ENCODE measurements at regions not wholly inside any gene's neighbourhood (a gene's known extent, or its start where the extent isn't known, plus 50 kb on each side); places are given as distances from the start of the nearest gene placed in this dataset.

DNA sequence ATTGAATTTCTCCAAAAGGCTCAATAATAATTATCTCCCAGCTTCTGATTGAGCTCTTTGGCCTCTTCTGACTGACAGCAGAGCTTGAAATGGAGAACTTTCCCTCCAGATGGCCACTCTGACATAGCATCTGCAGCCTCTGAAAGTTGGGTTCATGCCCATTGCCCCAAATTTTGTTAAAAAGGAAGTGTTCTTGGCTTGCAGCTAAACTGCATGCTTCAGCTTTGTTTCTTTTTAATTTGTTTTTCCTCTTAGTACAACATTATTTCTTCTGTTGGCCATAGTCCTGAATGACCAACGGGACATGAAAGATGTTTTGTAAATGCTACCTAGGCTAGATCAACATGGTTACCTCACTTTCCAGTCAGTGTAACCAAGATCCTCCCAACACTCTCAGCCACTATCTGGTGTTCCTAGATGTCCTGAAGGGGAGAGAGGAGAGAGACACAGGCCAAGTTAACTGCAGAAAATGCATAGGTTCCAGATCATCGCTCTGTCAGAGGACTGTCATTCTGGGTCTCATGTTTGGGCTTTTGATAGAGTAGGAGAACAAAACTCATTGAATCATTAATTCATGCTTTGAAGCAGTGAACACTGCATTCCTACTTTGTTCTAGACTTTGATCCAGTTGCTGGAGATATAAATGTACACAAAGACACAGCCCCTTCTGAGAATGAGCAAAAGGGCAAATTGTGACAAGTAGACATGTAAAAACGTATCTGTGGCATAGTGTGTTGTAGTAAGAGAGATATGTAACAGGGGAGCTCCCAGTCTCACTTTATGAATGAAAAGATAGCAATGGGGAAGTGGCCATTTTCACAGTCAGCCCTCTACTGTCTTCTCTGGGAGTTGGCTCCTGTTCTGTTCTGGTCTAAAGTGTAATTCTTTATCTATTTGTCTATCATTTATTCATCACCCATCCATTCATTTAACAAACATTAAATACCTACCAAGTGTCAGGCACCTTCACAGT, 156.2 kb downstream of the ZNF621 start:
- Histone ChIP-seq H3K9me3 (ENCODE audit: low read length) (no peaks in the 10 kb centered on the region), H3K9me2 (ENCODE audit: insufficient read depth, low read length) (no peaks in the 10 kb centered on the region), H3K4me3 (ENCODE audit: low read depth, low read length, poor library complexity, severe bottlenecking) (no peak overlapping the region), H3K4me1 (ENCODE audit: insufficient read depth, low read length, poor library complexity, severe bottlenecking) (no peaks in the 10 kb centered on the region), H3K4me2 (ENCODE audit: low read length) (no peak overlapping the region), H2AFZ (ENCODE audit: low read length) (no peak overlapping the region), H3K36me3 (ENCODE audit: insufficient read depth, low read length) (no peaks in the 10 kb centered on the region), H3K79me2 (ENCODE audit: insufficient read depth, low read depth, low read length) (no peaks in the 10 kb centered on the region), H3K27ac (ENCODE audit: low read depth, low read length, poor library complexity, severe bottlenecking) (no peak overlapping the region), H4K20me1 (ENCODE audit: insufficient read depth, low read length) (no peaks in the 10 kb centered on the region)
- intact Hi-C loops (cut with micrococcal nuclease; ENCODE audit: unreplicated experiment): no loop called here
- ChIA-PET CTCF (ENCODE audit: unreplicated experiment) (no interaction called here), POLR2A (interaction anchor here (1.5 kb wide), 1 partner anchor 9 kb away, joined by 5 read pairs; no protein-coding TSS in a partner anchor)
- BruUV-seq (replicated peaks): no TSS peak
- no peak for DNase-seq (ENCODE audit: low spot score)
- TF ChIP-seq, protein P1, sequence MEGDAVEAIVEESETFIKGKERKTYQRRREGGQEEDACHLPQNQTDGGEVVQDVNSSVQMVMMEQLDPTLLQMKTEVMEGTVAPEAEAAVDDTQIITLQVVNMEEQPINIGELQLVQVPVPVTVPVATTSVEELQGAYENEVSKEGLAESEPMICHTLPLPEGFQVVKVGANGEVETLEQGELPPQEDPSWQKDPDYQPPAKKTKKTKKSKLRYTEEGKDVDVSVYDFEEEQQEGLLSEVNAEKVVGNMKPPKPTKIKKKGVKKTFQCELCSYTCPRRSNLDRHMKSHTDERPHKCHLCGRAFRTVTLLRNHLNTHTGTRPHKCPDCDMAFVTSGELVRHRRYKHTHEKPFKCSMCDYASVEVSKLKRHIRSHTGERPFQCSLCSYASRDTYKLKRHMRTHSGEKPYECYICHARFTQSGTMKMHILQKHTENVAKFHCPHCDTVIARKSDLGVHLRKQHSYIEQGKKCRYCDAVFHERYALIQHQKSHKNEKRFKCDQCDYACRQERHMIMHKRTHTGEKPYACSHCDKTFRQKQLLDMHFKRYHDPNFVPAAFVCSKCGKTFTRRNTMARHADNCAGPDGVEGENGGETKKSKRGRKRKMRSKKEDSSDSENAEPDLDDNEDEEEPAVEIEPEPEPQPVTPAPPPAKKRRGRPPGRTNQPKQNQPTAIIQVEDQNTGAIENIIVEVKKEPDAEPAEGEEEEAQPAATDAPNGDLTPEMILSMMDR (conservative IDR thresholded peaks at IDR 0.05; ENCODE audit: low read length): 0 out of 2 replicates have a peak, but pooled peaks have one; percentile 20
- no peak for TF ChIP-seq EZH2phosphoT487 (IDR thresholded peaks at IDR 0.05; ENCODE audit: borderline replicate concordance, low read depth, low read length)

DNA sequence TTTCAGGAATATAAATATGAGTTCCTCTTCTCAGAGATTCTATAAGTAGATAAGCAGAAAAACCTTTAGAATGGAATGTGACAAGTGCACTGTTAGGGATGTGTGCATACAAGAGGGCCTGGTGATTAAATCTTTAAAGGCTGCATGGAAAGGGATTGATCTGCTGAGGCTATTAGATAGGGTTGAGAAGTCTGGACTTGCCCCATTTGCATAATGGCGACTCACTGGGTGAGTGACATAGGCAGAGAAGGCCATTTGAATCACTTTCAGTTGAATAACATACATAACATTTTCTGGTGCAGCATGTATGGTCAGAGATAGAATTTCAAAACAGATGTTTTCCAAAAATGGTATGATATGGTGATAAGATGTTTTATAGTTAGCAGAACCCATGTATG, 156.9 kb downstream of the ZNF621 start:
- H2AFZ ChIP-seq (ENCODE audit: low read length): no peak overlapping the region
- no peak for DNase-seq (ENCODE audit: low spot score)
- no peak overlapping the region for H3K4me2 ChIP-seq (ENCODE audit: low read length)
- H3K9me2 ChIP-seq (ENCODE audit: insufficient read depth, low read length): no peaks in the 10 kb centered on the region
- ChIA-PET POLR2A (interaction anchor here (1.5 kb wide), 1 partner anchor 9 kb away, joined by 5 read pairs; no protein-coding TSS in a partner anchor), CTCF (ENCODE audit: unreplicated experiment) (no interaction called here)
- H3K4me3 ChIP-seq (ENCODE audit: low read depth, low read length, poor library complexity, severe bottlenecking): no peak overlapping the region
- no peak overlapping the region for H3K27ac ChIP-seq (ENCODE audit: low read depth, low read length, poor library complexity, severe bottlenecking)
- H3K79me2 ChIP-seq (ENCODE audit: insufficient read depth, low read depth, low read length): no peaks in the 10 kb centered on the region
- intact Hi-C loops (cut with micrococcal nuclease; ENCODE audit: unreplicated experiment): no loop called here
- H3K9me3 ChIP-seq (ENCODE audit: low read length): no peaks in the 10 kb centered on the region
- BruUV-seq (replicated peaks): no TSS peak
- H4K20me1 ChIP-seq (ENCODE audit: insufficient read depth, low read length): no peaks in the 10 kb centered on the region
- TF ChIP-seq, protein P1 (conservative IDR thresholded peaks at IDR 0.05; ENCODE audit: low read length): 0 out of 2 replicates have a peak, but pooled peaks have one; percentile 5
- TF ChIP-seq EZH2phosphoT487 (IDR thresholded peaks at IDR 0.05; ENCODE audit: borderline replicate concordance, low read depth, low read length): no peak
- no peaks in the 10 kb centered on the region for H3K36me3 ChIP-seq (ENCODE audit: insufficient read depth, low read length)
- no peaks in the 10 kb centered on the region for H3K4me1 ChIP-seq (ENCODE audit: insufficient read depth, low read length, poor library complexity, severe bottlenecking)

DNA sequence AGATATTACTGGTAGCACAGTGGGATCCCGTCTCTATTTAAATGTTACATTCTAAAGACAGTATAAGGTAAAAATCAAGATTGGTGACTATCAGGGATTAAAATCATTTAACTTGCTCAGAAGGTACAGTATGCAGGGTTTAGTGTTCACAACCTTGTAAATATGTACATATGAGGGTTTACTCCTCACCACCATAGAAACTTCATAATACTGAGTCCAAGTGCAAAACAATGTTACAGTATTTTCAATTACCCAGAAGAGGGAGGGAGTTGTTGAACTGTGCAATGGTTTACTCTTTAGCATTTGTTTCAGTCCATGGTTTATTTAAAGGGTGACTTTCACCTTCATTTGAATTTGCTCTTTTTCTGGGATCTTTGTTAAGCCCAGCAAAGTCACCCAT, 165.1 kb downstream of the ZNF621 start:
- Histone ChIP-seq H3K79me2 (ENCODE audit: insufficient read depth, low read depth, low read length) (no peaks in the 10 kb centered on the region), H3K9me3 (ENCODE audit: low read length) (no peaks in the 10 kb centered on the region), H2AFZ (ENCODE audit: low read length) (no peak overlapping the region), H3K27ac (ENCODE audit: low read depth, low read length, poor library complexity, severe bottlenecking) (no peak overlapping the region), H3K4me1 (ENCODE audit: insufficient read depth, low read length, poor library complexity, severe bottlenecking) (no peaks in the 10 kb centered on the region), H3K9me2 (ENCODE audit: insufficient read depth, low read length) (no peaks in the 10 kb centered on the region), H4K20me1 (ENCODE audit: insufficient read depth, low read length) (no peaks in the 10 kb centered on the region), H3K4me3 (ENCODE audit: low read depth, low read length, poor library complexity, severe bottlenecking) (no peak overlapping the region), H3K4me2 (ENCODE audit: low read length) (no peak overlapping the region), H3K36me3 (ENCODE audit: insufficient read depth, low read length) (no peaks in the 10 kb centered on the region)
- no peak for TF ChIP-seq EZH2phosphoT487 (IDR thresholded peaks at IDR 0.05; ENCODE audit: borderline replicate concordance, low read depth, low read length)
- TF ChIP-seq, protein P1 (conservative IDR thresholded peaks at IDR 0.05; ENCODE audit: low read length): no peak
- CTCF ChIA-PET (ENCODE audit: unreplicated experiment): no interaction called here
- no TSS peak for BruUV-seq (replicated peaks)
- POLR2A ChIA-PET: interaction anchor here (0.8 to 1.1 kb wide), 2 partner anchors 9 to 25 kb away, joined by 3 to 5 read pairs; no protein-coding TSS in a partner anchor
- DNase-seq (ENCODE audit: low spot score): no peak
- intact Hi-C loops (cut with micrococcal nuclease; ENCODE audit: unreplicated experiment): no loop called here

Data from OCI-LY7 (cell line).